Astrocyte (in vitro differentiated cells and primary cell): ENCODE measurements at regions not wholly inside any gene's neighbourhood (a gene's known extent, or its start where the extent isn't known, plus 50 kb on each side); places are given as distances from the start of the nearest gene placed in this dataset.

Experiments
- CTCF ChIP-seq: IDR thresholded peaks from 2 replicates; pipeline ENCODE4 v1.5.1; 2011; ENCODE audit warnings: low read depth, mild to moderate bottlenecking, inconsistent platforms, low read length, moderate library complexity; ENCODE audit not compliant: insufficient read depth
- EZH2 ChIP-seq: IDR thresholded peaks from 2 replicates; pipeline ENCODE4 v1.6.1; 2012; ENCODE audit warnings: mild to moderate bottlenecking, low read length, inconsistent platforms; ENCODE audit not compliant: insufficient read depth

DNA sequence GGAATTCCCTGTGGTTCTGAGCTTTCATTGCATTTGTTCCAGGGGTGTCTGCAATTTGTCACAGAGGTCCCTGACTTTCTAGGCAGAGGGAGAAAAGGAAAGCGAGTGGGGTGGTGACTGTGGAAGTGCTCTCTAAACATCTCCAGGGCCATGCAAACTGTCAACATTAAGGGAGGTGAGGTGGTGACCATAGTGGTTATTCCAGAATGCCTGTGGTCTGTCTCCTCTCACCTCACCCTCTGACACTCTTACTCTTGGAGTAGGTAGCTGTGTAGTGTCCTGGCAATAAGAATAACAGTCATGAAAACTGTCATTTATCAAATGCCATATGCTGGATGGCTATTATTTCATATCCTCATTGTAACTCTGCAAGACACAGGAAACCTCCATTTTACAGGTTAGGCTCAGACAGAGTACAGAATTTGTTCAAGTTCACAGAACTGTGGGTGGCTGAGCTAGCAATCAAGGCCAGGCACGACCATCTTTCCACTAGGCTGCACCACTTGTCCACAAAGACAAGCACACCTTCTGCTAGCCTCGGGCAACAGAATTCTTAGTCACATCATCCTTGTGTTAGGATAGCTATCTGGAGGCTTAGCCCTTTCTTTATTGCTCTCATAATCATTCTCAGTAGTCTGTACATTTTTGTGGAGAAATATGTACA is 179.4 kb downstream of the CD47 start:
- TF ChIP-seq CTCF (no peak), EZH2 (no peak)
